ENCODE measurements at regions not wholly inside any gene's neighbourhood (a gene's known extent, or its start where the extent isn't known, plus 50 kb on each side); places are given as distances from the start of the nearest gene placed in this dataset.
"Not testable (repeated sequence)": the region's sequence is repeated elsewhere in the genome, so short reads cannot be mapped to it uniquely, and the experiment has no call there.

DNA sequence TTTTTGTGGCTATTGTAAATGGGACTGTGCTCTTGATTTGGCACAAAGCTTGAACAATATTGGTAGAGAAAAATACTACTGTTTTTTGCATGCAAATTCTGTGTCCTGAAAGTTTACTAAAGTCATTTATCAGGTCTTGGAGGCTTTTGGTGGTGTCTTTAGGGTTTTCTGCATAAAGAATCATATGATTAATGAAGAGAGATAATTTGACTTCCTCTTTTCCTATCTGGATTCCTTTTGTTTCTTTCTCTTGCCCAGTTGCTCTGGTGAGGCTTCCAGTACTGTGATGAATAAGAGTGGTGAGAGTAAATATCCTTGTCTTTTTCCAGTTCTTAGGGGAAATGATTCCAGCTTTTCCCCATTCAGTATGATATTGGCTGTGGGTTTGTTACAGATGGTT, 1166.7 kb downstream of the NCAM2 start:
- TF ChIP-seq, protein P1, sequence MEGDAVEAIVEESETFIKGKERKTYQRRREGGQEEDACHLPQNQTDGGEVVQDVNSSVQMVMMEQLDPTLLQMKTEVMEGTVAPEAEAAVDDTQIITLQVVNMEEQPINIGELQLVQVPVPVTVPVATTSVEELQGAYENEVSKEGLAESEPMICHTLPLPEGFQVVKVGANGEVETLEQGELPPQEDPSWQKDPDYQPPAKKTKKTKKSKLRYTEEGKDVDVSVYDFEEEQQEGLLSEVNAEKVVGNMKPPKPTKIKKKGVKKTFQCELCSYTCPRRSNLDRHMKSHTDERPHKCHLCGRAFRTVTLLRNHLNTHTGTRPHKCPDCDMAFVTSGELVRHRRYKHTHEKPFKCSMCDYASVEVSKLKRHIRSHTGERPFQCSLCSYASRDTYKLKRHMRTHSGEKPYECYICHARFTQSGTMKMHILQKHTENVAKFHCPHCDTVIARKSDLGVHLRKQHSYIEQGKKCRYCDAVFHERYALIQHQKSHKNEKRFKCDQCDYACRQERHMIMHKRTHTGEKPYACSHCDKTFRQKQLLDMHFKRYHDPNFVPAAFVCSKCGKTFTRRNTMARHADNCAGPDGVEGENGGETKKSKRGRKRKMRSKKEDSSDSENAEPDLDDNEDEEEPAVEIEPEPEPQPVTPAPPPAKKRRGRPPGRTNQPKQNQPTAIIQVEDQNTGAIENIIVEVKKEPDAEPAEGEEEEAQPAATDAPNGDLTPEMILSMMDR (IDR thresholded peaks at IDR 0.05; ENCODE audit: insufficient read depth, low read length, poor library complexity, severe bottlenecking): no peak
- no peak for DNase-seq (ENCODE audit: extremely low read depth, insufficient read length)
- Histone ChIP-seq H3K27me3 (replicated peaks; ENCODE audit: control insufficient read depth, insufficient read depth, low read length) (no peaks in the 10 kb centered on the region), H3K4me3 (replicated peaks; ENCODE audit: low read depth, low read length) (no peak overlapping the region), H3K36me3 (ENCODE audit: control insufficient read depth, insufficient read depth, low read length) (no peaks in the 10 kb centered on the region)

DNA sequence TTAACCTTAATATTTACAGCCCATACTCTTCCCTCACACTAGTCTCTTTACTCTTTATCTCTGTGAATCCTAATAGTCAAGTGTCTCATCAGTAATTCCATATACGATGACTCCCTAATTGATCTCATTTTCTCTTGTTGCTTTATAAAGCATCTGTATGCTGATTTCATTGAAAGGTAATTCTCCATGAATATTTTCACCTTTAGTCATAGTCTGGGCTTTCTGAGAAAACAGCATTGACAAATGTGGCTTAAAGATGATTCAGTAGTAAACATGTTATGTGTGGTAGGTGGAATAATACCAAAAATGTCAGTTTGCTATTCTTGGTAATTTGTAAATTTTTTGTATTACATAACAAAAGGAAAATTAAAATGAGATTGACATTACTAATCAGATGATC, 1176.5 kb downstream of the NCAM2 start:
- Histone ChIP-seq H3K36me3 (ENCODE audit: control insufficient read depth, insufficient read depth, low read length) (no peaks in the 10 kb centered on the region), H3K27me3 (replicated peaks; ENCODE audit: control insufficient read depth, insufficient read depth, low read length) (no peaks in the 10 kb centered on the region), H3K4me3 (replicated peaks; ENCODE audit: low read depth, low read length) (no peak overlapping the region)
- DNase-seq (ENCODE audit: extremely low read depth, insufficient read length): no peak
- TF ChIP-seq, protein P1 (IDR thresholded peaks at IDR 0.05; ENCODE audit: insufficient read depth, low read length, poor library complexity, severe bottlenecking): no peak

DNA sequence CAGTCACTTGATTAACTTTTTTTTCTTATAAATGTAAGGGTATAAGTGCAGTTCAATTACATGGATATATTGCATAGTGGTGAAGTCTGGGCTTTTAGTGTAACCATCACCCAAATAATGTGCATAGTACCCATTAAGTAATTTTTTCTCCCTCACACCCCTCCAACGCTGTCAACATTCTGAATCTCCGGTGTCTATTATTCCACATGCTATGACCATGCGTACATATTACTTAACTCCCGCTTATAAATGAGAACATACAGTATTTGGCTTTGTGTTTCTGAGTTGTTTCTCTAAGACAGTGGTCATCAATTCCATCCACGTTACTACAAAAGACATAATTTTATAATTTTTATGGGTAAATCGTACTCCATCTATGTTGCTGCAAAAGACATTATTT, 1191.1 kb downstream of the NCAM2 start:
- H3K4me3 ChIP-seq (replicated peaks; ENCODE audit: low read depth, low read length): no peak overlapping the region
- DNase-seq (ENCODE audit: extremely low read depth, insufficient read length): no peak
- no peaks in the 10 kb centered on the region for H3K27me3 ChIP-seq (replicated peaks; ENCODE audit: control insufficient read depth, insufficient read depth, low read length)
- no peaks in the 10 kb centered on the region for H3K36me3 ChIP-seq (ENCODE audit: control insufficient read depth, insufficient read depth, low read length)
- TF ChIP-seq, protein P1 (IDR thresholded peaks at IDR 0.05; ENCODE audit: insufficient read depth, low read length, poor library complexity, severe bottlenecking): no peak

DNA sequence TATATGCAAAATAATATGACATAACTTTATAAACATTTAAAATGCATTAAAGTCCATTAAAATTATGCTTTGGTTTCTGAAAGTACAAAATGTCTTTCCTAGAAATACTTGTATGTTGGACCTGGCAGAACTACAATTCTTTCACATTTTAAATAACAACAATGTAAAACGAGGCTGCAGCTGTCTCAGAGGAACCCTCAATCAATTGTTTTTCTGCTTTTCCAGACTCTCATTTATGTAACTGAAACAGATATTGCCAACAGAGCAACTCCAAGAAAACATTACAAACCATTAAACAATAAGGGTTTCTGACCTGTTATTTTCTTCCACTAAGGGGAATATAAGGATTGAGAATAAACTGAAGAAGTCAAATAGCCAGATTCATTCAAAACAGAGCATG, 1193.4 kb downstream of the NCAM2 start:
- TF ChIP-seq, protein P1 (IDR thresholded peaks at IDR 0.05; ENCODE audit: insufficient read depth, low read length, poor library complexity, severe bottlenecking): no peak
- H3K4me3 ChIP-seq (replicated peaks; ENCODE audit: low read depth, low read length): no peak overlapping the region
- H3K27me3 ChIP-seq (replicated peaks; ENCODE audit: control insufficient read depth, insufficient read depth, low read length): no peaks in the 10 kb centered on the region
- no peak for DNase-seq (ENCODE audit: extremely low read depth, insufficient read length)
- H3K36me3 ChIP-seq (ENCODE audit: control insufficient read depth, insufficient read depth, low read length): no peaks in the 10 kb centered on the region

DNA sequence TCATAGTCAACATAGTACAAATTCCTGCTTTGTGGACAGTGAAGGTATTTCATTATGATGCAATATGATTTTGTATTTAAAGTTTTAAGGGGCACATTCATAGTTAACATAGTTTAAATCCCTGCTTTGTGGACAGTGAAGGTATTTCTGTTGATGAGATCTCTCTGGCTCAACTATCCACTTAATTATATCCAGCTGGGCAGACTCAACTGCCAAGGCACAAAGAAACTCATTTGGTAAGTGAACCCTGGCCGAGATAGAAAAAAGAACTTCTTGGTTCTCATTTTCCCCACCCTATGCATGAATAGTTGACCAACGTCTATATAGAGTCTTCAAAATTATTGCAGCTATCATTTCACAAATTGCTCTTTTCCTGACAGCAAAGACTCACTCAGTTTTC, 1194.6 kb downstream of the NCAM2 start:
- TF ChIP-seq, protein P1 (IDR thresholded peaks at IDR 0.05; ENCODE audit: insufficient read depth, low read length, poor library complexity, severe bottlenecking): no peak

DNA sequence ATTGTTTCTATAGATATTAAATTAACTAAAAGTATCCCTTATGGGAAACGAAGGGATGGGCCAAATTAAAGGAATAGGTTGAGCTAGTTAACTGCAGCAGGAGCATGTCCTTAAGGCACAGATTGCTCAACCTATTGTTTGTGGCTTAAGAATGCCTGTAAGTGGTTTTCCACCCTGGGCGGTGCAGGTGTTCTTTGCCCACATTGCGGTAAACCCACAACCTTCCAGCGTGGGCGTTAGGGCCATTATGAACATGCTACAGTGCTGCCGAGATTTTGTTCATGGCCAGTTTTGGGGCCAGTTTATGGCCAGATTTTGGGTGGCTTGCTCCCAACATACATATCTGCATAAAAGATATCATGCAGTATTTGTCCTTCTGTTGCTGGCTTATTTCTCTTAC, 1196.8 kb downstream of the NCAM2 start:
- not testable (repeated sequence) for DNase-seq (ENCODE audit: extremely low read depth, insufficient read length); H3K27me3 ChIP-seq (replicated peaks; ENCODE audit: control insufficient read depth, insufficient read depth, low read length); H3K36me3 ChIP-seq (ENCODE audit: control insufficient read depth, insufficient read depth, low read length); H3K4me3 ChIP-seq (replicated peaks; ENCODE audit: low read depth, low read length)

More for the DNA sequence above, 1194.6 kb downstream of the NCAM2 start:
- Histone ChIP-seq H3K36me3 (ENCODE audit: control insufficient read depth, insufficient read depth, low read length) (no peaks in the 10 kb centered on the region), H3K27me3 (replicated peaks; ENCODE audit: control insufficient read depth, insufficient read depth, low read length) (no peaks in the 10 kb centered on the region), H3K4me3 (replicated peaks; ENCODE audit: low read depth, low read length) (no peak overlapping the region)
- no peak for DNase-seq (ENCODE audit: extremely low read depth, insufficient read length)
